H1 (cell line): ENCODE measurements at regions not wholly inside any gene's neighbourhood (a gene's known extent, or its start where the extent isn't known, plus 50 kb on each side); places are given as distances from the start of the nearest gene placed in this dataset.

Source experiments
- CTCF ChIA-PET: fragments of 300-600 bp; sonication (Branson Sonifier 250); formaldehyde crosslinking; loops from one replicate; lab custom pipeline; 2021; ENCODE audit not compliant: partially characterized antibody; lab: Charles Lee
- POLR2A ChIA-PET: fragments of 300-600 bp; sonication (Branson Sonifier 250); formaldehyde crosslinking; loops from one replicate; lab custom pipeline; 2021; ENCODE audit warnings: inconsistent platforms; ENCODE audit not compliant: partially characterized antibody; lab: Charles Lee
- DNase-seq, 2 experiments: peaks; one replicate each; pipeline versions ENCODE4 v3.0.0 to v3.0.0-alpha.2; 2010 to 2022; ENCODE audit warnings: low spot score in 2 of 2, low read depth in 1 of 2, mixed read lengths in 1 of 2
- FAIRE-seq: peaks from 2 replicates; lab custom pipeline; 2011; peaks lifted over from hg19 to GRCh38; lab: Jason Lieb, UNC
- H2AFZ ChIP-seq: 2 replicates; pipeline ENCODE4 v1.8.1; 2012; ENCODE audit warnings: low read length, inconsistent platforms
- H2AK5ac ChIP-seq: 2 replicates; pipeline ENCODE4 v1.6.1; 2013; ENCODE audit warnings: low read depth, low read length
- H2BK120ac ChIP-seq: replicated peaks from 2 replicates; pipeline ENCODE3; 2013; ENCODE audit warnings: low read depth, low read length, inconsistent platforms
- H2BK12ac ChIP-seq: 2 replicates; pipeline ENCODE4 v1.6.1; 2013; ENCODE audit warnings: low read depth, low read length
- H2BK15ac ChIP-seq: 2 replicates; pipeline ENCODE4 v1.6.1; 2013; ENCODE audit warnings: low read length
- H2BK20ac ChIP-seq: 2 replicates; pipeline ENCODE4 v1.6.1; 2013; ENCODE audit warnings: low read length
- H2BK5ac ChIP-seq: 2 replicates; pipeline ENCODE4 v1.6.1; 2013; ENCODE audit warnings: low read depth, low read length
- H3K14ac ChIP-seq: 2 replicates; pipeline ENCODE4 v1.6.1; 2013; ENCODE audit warnings: inconsistent platforms; ENCODE audit not compliant: insufficient read length
- H3K18ac ChIP-seq: 2 replicates; pipeline ENCODE4 v1.6.1; 2013; ENCODE audit warnings: low read length; ENCODE audit errors: extremely low read depth
- H3K23ac ChIP-seq: 2 replicates; pipeline ENCODE4 v1.6.1; 2013; ENCODE audit warnings: inconsistent platforms; ENCODE audit not compliant: insufficient read length
- H3K23me2 ChIP-seq: 2 replicates; pipeline ENCODE4 v1.6.1; 2013; ENCODE audit warnings: low read depth, low read length
- H3K27ac ChIP-seq: 2 replicates; pipeline ENCODE4 v1.6.1; 2011; ENCODE audit warnings: low read depth, low read length, inconsistent platforms
- H3K27me3 ChIP-seq, 4 experiments: replicated peaks in 1 of 4; 1 replicate in 1 of 4; 2 replicates in 3 of 4; pipeline versions ENCODE4 v1.6.1 to v1.8.1; 2011 to 2013; ENCODE audit warnings: low read length in 3 of 4, mild to moderate bottlenecking in 3 of 4, inconsistent platforms in 2 of 4, mixed read lengths in 2 of 4, moderate library complexity in 1 of 4; ENCODE audit not compliant: control insufficient read depth in 3 of 4, insufficient read depth in 3 of 4; ENCODE audit errors: extremely low read depth in 1 of 4
- H3K36me3 ChIP-seq, 4 experiments: 2 replicates each; pipeline versions ENCODE4 v1.6.1 to v1.8.1; 2011 to 2013; ENCODE audit warnings: mild to moderate bottlenecking in 4 of 4, low read length in 3 of 4, moderate library complexity in 2 of 4, control low read depth in 1 of 4, inconsistent platforms in 1 of 4; ENCODE audit not compliant: insufficient read depth in 4 of 4, control insufficient read depth in 2 of 4
- H3K4ac ChIP-seq: replicated peaks from 2 replicates; pipeline ENCODE3; 2013; ENCODE audit warnings: low read length, low read depth, mixed read lengths, inconsistent platforms; ENCODE audit not compliant: insufficient read length
- H3K4me1 ChIP-seq, 4 experiments: replicated peaks in 1 of 4; 1 replicate in 1 of 4; 2 replicates in 3 of 4; pipeline versions ENCODE4 v1.6.1 to v1.8.1; 2011 to 2013; ENCODE audit warnings: low read length in 3 of 4, inconsistent platforms in 2 of 4, mixed read lengths in 1 of 4; ENCODE audit not compliant: insufficient read depth in 4 of 4, control insufficient read depth in 3 of 4
- H3K4me2 ChIP-seq, 2 experiments: 2 replicates each; pipeline versions ENCODE4 v1.6.1 to v1.8.1; 2011 to 2013; ENCODE audit warnings: low read depth in 2 of 2, low read length in 2 of 2, control low read depth in 1 of 2, inconsistent platforms in 1 of 2, mild to moderate bottlenecking in 1 of 2; ENCODE audit not compliant: insufficient read depth in 1 of 2
- H3K4me3 ChIP-seq, 4 experiments: fragments of 200-600, 300-600 bp in 1 of 4; sonication (generic), shearing (Covaris generic), sonication (Bioruptor Twin) in 1 of 4; 2 replicates each; pipeline versions ENCODE4 v1.5.1 to v1.8.1; 2011 to 2016; ENCODE audit warnings: low read length in 4 of 4, low read depth in 3 of 4, control low read depth in 2 of 4, inconsistent platforms in 2 of 4, mild to moderate bottlenecking in 2 of 4, mixed read lengths in 1 of 4, moderate library complexity in 1 of 4; ENCODE audit not compliant: insufficient read depth in 2 of 4; ENCODE audit errors: extremely low read depth in 1 of 4
- H3K56ac ChIP-seq: replicated peaks from 2 replicates; pipeline ENCODE3; 2013; ENCODE audit warnings: low read depth, mild to moderate bottlenecking, mixed read lengths, low read length, inconsistent platforms; ENCODE audit not compliant: insufficient read length
- H3K79me1 ChIP-seq: 2 replicates; pipeline ENCODE4 v1.6.1; 2013; ENCODE audit warnings: low read depth, low read length, control low read depth
- H3K79me2 ChIP-seq, 2 experiments: 2 replicates each; pipeline versions ENCODE4 v1.6.1 to v1.8.1; 2012 to 2013; ENCODE audit warnings: low read length in 2 of 2, mild to moderate bottlenecking in 2 of 2, inconsistent platforms in 1 of 2; ENCODE audit not compliant: insufficient read depth in 2 of 2, control insufficient read depth in 1 of 2
- H3K9ac ChIP-seq, 4 experiments: replicated peaks in 1 of 4; 1 replicate in 1 of 4; 2 replicates in 3 of 4; pipeline versions ENCODE4 v1.6.1 to v1.8.1; 2011 to 2013; ENCODE audit warnings: low read depth in 3 of 4, low read length in 3 of 4, control low read depth in 2 of 4, mild to moderate bottlenecking in 2 of 4, moderate library complexity in 2 of 4, inconsistent platforms in 1 of 4; ENCODE audit errors: extremely low read depth in 1 of 4
- H3K9me3 ChIP-seq, 2 experiments: 2 replicates each; pipeline versions ENCODE4 v1.6.1 to v1.8.1; 2012 to 2013; ENCODE audit warnings: mild to moderate bottlenecking in 2 of 2, moderate library complexity in 2 of 2, control low read depth in 1 of 2, inconsistent platforms in 1 of 2, low read depth in 1 of 2, low read length in 1 of 2, mixed read lengths in 1 of 2; ENCODE audit not compliant: insufficient read depth in 2 of 2
- H4K20me1 ChIP-seq, 2 experiments: replicated peaks in 1 of 2; 2 replicates each; pipeline versions ENCODE3 to v1.8.1; 2011 to 2013; ENCODE audit warnings: inconsistent platforms in 2 of 2, low read length in 2 of 2, mild to moderate bottlenecking in 1 of 2; ENCODE audit not compliant: insufficient read depth in 2 of 2, control insufficient read depth in 1 of 2
- H4K5ac ChIP-seq: 2 replicates; pipeline ENCODE4 v1.6.1; 2013; ENCODE audit warnings: low read length, low read depth, mixed read lengths, inconsistent platforms; ENCODE audit not compliant: insufficient read length
- H4K8ac ChIP-seq: 2 replicates; pipeline ENCODE4 v1.8.0; 2013; ENCODE audit warnings: mild to moderate bottlenecking, moderate library complexity, low read length, inconsistent platforms; ENCODE audit not compliant: insufficient read depth; ENCODE audit errors: extremely low read depth
- H4K91ac ChIP-seq: replicated peaks from 2 replicates; pipeline ENCODE3; 2013; ENCODE audit warnings: low read length, mixed read lengths, inconsistent platforms; ENCODE audit not compliant: insufficient read length
- BCL11A ChIP-seq, 2 experiments: IDR thresholded peaks; one replicate each; pipeline ENCODE4 v1.6.1; 2011; ENCODE audit warnings: low read depth in 2 of 2, low read length in 2 of 2, mild to moderate bottlenecking in 2 of 2
- CBX5 ChIP-seq: fragments of 300-800, 300-1000 bp; sonication (generic); IDR thresholded peaks from 2 replicates; pipeline ENCODE4 v1.7.1; 2016; ENCODE audit warnings: antibody characterized with exemption, low read length, low read depth
- JUND ChIP-seq: IDR thresholded peaks from 2 replicates; pipeline ENCODE4 v1.6.1; 2011; ENCODE audit warnings: mild to moderate bottlenecking, improper control_type of control experiment, low read length
- POLR2A ChIP-seq, 2 experiments: IDR thresholded peaks; 1 replicate in 1 of 2; 2 replicates in 1 of 2; pipeline ENCODE4 v1.6.1; 2011; ENCODE audit warnings: low read depth in 2 of 2, low read length in 2 of 2, mild to moderate bottlenecking in 2 of 2; ENCODE audit errors: control extremely low read depth in 1 of 2
- RBBP5 ChIP-seq: IDR thresholded peaks from 2 replicates; pipeline ENCODE4 v1.7.1; 2012; ENCODE audit warnings: low read depth, mild to moderate bottlenecking, inconsistent platforms, low read length, moderate library complexity, borderline replicate concordance
- RFX5 ChIP-seq: IDR thresholded peaks from 2 replicates; pipeline ENCODE4 v1.6.1; 2011; ENCODE audit warnings: low read depth, low read length, improper control_type of control experiment, borderline replicate concordance
- SP1 ChIP-seq: IDR thresholded peaks from 2 replicates; pipeline ENCODE4 v1.6.1; 2011; ENCODE audit warnings: low read depth, low read length
- SP2 ChIP-seq: IDR thresholded peaks from 2 replicates; pipeline ENCODE4 v1.6.1; 2012; ENCODE audit warnings: mild to moderate bottlenecking, low read length, inconsistent platforms
- whole genome bisulfite sequencing, 2 experiments: shearing (Covaris generic) in 1 of 2; methylation state at CpG; one replicate each; pipeline versions ENCODE4 v1.1.6 to v1.1.7; 2013 to 2015; ENCODE audit warnings: low lambda C conversion rate in 2 of 2, mixed read lengths in 2 of 2, inconsistent platforms in 1 of 2, low coverage in 1 of 2, missing lambda C conversion rate in 1 of 2; ENCODE audit not compliant: insufficient replicate concordance in 2 of 2, insufficient coverage in 1 of 2, insufficient read length in 1 of 2; ENCODE audit errors: extremely low coverage in 1 of 2, missing lambda C conversion rate in 1 of 2; 5-methylcytosine and 5-hydroxymethylcytosine counted together
- TF ChIP-seq, protein P1 (sequence below): IDR thresholded peaks from 2 replicates; pipeline ENCODE4 v1.6.1; 2012; ENCODE audit warnings: inconsistent platforms

- H3K4ac ChIP-seq: no peak overlapping the region
- no peak overlapping the region for H2BK5ac ChIP-seq
- no peak overlapping the region for H3K18ac ChIP-seq
- H3K4me3 ChIP-seq: no peak overlapping the region
- no peak overlapping the region for H2AFZ ChIP-seq
- no peaks in the 10 kb centered on the region for H3K27me3 ChIP-seq
- H3K79me1 ChIP-seq: no peaks in the 10 kb centered on the region
- H2BK15ac ChIP-seq: no peak overlapping the region
- no peaks in the 10 kb centered on the region for H3K79me2 ChIP-seq
- no peak overlapping the region for H3K23ac ChIP-seq
- H3K14ac ChIP-seq: no peak overlapping the region
- no peak overlapping the region for H4K8ac ChIP-seq
- no peak overlapping the region for H2AK5ac ChIP-seq
- no peaks in the 10 kb centered on the region for H3K36me3 ChIP-seq
- no peak overlapping the region for H2BK120ac ChIP-seq
- no peak overlapping the region for H3K56ac ChIP-seq
- no peak overlapping the region for H4K91ac ChIP-seq
- H3K4me1 ChIP-seq: no peaks in the 10 kb centered on the region
- H4K20me1 ChIP-seq: no peaks in the 10 kb centered on the region
- TF ChIP-seq RBBP5 (no peak), BCL11A (IDR thresholded peaks at IDR 0.05; ENCODE audit: low read depth in 2 of 2, low read length in 2 of 2) (no peak), POLR2A (IDR thresholded peaks at IDR 0.05; ENCODE audit: control extremely low read depth in 1 of 2, low read depth in 2 of 2, low read length in 2 of 2) (no peak), SP1 (no peak), SP2 (no peak), CBX5 (no peak), JUND (no peak), RFX5 (no peak)
- TF ChIP-seq, protein P1, sequence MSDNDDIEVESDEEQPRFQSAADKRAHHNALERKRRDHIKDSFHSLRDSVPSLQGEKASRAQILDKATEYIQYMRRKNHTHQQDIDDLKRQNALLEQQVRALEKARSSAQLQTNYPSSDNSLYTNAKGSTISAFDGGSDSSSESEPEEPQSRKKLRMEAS: no peak
- FAIRE-seq (no peak), DNase-seq (no peak)
- WGBS, 2 experiments: 72% methylated on average over 2 of the region's 2 CpGs; no CpG with 5 or more reads in 1 of the 2 experiments
- ChIA-PET POLR2A (no interaction called here), CTCF (interaction anchor here (1.0 to 1.2 kb wide), 2 partner anchors 19 to 38 kb away, joined by 3 to 5 read pairs; no protein-coding TSS in a partner anchor)
- H2BK12ac ChIP-seq: no peak overlapping the region
- no peak overlapping the region for H3K27ac ChIP-seq
- no peak overlapping the region for H3K9ac ChIP-seq
- no peaks in the 10 kb centered on the region for H3K23me2 ChIP-seq
- no peak overlapping the region for H3K4me2 ChIP-seq
- no peak overlapping the region for H4K5ac ChIP-seq
- H2BK20ac ChIP-seq: no peak overlapping the region
- no peaks in the 10 kb centered on the region for H3K9me3 ChIP-seq
Observed at GRCh38 chr20:7151676-7152470, 384.4 kb downstream of the BMP2 start.
